GM10266 (cell line): ENCODE measurements at regions not wholly inside any gene's neighbourhood (a gene's known extent, or its start where the extent isn't known, plus 50 kb on each side); places are given as distances from the start of the nearest gene placed in this dataset.

Experiments
- DNase-seq: peaks from one replicate; pipeline ENCODE4 v3.0.0; 2012; ENCODE audit errors: extremely low spot score
- TF ChIP-seq, protein P1 (sequence below): IDR thresholded peaks from 2 replicates; pipeline ENCODE4 v1.5.1; 2012; ENCODE audit warnings: mild to moderate bottlenecking, low read depth; ENCODE audit not compliant: control insufficient read depth, insufficient read depth; ENCODE audit errors: missing control alignments

DNA sequence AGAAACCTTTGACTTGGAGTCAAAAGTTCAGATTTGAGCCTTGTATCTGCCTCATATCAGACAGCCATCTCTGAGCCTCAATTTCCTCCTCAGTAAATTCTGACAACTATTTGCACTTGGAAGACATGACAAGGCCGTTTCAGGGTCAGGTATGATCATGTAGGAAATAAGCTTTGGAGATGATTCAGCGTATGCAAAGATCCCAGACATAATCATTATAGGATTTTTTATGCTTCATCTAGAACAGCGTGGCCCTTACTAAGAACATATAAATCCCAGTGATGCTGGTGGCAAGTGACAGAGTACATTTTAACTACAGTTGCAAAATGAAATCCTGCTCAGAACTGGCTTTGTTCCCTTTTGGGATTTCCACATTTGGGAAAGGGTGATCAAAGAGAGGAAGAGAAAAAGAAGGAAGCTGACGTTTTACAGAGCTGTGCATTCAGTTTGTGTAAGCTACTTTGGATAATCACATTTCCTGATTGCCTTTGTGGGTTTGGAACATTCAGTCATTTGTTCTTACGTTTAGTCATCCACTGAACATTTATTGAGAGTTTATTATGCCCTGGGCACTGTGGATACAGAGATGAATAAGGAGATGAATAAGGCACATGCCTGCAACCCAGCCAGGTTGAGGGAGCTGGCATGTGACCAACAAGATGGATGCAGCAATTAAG lies 81.9 kb upstream of the HEPHL1 start:
- TF ChIP-seq, protein P1, sequence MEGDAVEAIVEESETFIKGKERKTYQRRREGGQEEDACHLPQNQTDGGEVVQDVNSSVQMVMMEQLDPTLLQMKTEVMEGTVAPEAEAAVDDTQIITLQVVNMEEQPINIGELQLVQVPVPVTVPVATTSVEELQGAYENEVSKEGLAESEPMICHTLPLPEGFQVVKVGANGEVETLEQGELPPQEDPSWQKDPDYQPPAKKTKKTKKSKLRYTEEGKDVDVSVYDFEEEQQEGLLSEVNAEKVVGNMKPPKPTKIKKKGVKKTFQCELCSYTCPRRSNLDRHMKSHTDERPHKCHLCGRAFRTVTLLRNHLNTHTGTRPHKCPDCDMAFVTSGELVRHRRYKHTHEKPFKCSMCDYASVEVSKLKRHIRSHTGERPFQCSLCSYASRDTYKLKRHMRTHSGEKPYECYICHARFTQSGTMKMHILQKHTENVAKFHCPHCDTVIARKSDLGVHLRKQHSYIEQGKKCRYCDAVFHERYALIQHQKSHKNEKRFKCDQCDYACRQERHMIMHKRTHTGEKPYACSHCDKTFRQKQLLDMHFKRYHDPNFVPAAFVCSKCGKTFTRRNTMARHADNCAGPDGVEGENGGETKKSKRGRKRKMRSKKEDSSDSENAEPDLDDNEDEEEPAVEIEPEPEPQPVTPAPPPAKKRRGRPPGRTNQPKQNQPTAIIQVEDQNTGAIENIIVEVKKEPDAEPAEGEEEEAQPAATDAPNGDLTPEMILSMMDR: no peak

DNA sequence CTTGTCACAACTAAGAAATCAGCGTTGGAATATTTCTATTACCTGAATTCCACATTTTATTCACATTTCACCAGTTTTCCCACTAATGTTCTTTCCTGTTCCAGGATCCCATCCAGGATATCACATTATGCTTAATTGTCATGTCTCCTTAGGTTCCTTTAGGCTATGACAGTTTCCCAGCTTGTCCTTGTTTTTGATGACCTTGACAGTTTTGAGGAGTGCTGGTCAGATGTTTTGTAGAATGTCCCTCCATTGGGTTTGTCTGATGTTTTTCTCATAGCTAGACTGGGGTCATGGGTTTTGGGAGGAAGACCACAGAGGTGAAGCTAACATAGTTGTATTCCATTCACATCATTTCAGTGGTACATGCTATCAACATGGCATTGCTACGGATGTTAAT lies 80.8 kb upstream of the HEPHL1 start:
- DNase-seq: no peak
- TF ChIP-seq, protein P1: no peak

More for the DNA sequence above, 81.9 kb upstream of the HEPHL1 start:
- no peak for DNase-seq

DNA sequence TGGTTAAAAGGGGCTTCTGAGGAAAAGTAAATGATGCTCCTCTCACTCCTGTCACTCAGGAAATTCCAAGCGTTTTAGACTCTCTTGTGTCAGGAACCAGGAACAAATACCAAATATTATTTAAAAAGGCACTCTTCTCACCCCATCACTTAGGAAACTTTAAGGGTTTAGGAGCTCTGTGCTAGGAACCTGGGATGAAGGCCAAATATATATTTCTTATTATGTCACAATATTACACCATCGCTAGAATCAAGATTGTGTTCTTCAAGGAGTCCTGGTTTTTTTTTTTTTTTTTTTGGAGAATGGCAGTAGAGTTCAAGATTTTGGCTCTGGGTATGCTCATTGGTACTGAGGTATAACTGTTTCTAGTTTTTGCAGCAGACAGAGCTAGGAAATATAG lies 79.0 kb upstream of the HEPHL1 start:
- no peak for DNase-seq
- TF ChIP-seq, protein P1: no peak

DNA sequence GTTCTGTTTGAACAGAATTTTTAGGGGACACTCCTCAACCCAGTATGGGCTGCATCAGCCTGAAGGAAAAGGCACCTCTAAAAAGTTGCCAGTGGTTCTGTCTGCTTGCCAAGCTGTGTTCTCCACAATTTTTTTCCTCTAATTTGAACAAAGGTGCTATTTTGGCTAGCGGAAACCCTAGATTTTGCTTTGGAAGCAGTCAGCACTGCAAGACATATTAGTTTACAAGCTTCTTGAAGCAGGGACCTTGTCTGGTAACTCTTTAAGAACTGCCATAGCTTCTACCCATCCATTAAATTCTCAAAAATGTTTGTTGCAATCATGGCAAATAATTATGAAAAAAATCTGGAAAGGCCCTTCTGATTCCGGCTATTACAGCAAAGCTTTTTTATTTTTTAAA lies 75.6 kb upstream of the HEPHL1 start:
- TF ChIP-seq, protein P1: no peak
- DNase-seq: no peak

DNA sequence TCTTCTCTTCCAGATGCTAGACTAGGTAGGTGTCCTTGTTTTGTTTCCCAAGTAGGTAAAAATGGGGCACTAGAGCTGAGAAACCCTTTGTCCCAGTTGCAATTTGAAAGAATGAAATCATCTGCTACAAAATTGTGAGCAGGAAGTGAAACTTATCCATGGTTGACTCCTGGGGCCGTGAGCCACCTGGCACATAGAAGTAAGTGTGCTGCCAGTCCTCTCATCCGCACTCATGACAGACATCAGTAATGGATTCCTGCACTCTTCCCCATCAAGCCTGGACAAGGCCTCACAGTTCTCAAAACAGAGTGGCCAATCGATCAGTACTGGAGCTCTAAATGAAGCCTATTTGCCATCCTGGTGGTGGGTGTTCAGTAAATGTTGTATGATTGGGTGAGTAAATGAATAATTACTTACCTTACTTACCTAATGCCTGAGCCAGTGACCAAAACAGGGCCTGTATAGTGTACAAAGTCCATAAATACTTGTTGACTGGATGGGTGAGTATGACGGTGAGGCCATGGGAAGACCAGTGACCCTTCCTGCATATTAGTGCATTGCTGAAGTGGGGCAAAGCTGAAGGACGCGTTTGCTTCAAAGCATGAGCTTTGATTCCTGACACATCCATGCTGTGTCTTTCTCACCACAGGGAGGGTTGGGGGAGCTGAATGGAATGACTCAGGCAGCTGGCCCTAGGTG lies 68.9 kb upstream of the HEPHL1 start:
- DNase-seq: no peak
- TF ChIP-seq, protein P1: no peak

DNA sequence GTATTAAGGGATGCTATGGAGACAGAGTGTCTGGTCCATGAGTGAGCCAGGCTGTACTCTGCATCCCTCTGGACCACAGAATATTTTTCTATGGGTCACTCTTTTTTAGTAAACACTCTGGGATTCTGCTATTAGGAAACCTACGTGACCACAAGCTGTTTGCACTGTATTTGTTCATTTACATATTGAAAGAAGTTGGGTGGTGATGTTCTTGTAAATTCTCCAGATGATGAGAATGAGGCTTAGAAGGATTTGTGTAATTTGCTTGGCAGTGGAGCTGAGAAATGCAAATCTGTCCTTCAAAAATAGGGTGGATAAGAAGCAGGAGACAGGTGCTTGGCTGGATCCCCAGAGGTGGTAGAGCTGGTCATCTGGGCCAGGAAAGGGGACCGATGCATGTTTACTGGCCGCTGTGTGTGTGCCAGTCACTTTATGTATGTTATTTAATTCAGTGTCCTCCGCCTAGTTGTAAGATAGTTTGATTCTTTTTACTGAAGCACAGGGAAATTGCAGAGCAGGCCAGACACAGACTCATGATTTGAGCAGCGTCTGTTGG lies 63.7 kb upstream of the HEPHL1 start:
- no peak for DNase-seq
- TF ChIP-seq, protein P1: no peak

DNA sequence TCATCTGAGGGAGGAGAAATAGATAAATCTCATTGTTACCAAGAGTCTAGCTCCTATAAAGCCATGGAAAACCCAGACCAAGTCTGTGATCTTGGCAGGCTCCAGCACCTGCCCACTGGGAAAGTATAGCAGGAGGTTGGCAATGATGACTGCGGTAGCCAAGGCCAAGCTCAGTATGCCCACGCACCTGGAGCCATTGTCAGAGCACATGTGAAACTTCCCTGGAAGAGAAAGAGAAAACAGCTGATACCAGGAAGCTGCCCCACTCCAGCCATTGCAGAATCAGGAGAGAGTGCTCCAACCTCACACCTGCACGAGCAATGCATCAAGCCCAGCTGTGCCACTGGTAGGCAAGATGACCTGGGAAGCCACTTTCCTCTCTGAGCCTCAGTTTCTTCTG lies 62.2 kb upstream of the HEPHL1 start:
- no peak for DNase-seq
- TF ChIP-seq, protein P1: no peak
